ENCODE measurements at regions not wholly inside any gene's neighbourhood (a gene's known extent, or its start where the extent isn't known, plus 50 kb on each side); places are given as distances from the start of the nearest gene placed in this dataset.

- H3K27ac ChIP-seq = no peak overlapping the region
- no peak for TF ChIP-seq CTCF (conservative IDR thresholded peaks at IDR 0.05; ENCODE audit: low read depth)
- ChIA-PET POLR2A (ENCODE audit: low non-redundant PET) (interaction anchor here (0.6 kb wide), 1 partner anchor 269 kb away, joined by 3 read pairs; no protein-coding TSS in a partner anchor), CTCF (interaction anchor here (0.7 kb wide), 1 partner anchor 653 kb away, joined by 3 read pairs; no protein-coding TSS in a partner anchor)
- no peak for DNase-seq (ENCODE audit: low spot score)
Measured at GRCh38 chr6:133583907-133584427, 304.9 kb upstream of the TCF21 start.

- no peak overlapping the region for H3K27ac ChIP-seq
- TF ChIP-seq CTCF (conservative IDR thresholded peaks at IDR 0.05; ENCODE audit: low read depth) = no peak
- no peak for DNase-seq (ENCODE audit: low spot score)
- POLR2A ChIA-PET (ENCODE audit: low non-redundant PET) = interaction anchor here (0.6 kb wide), 1 partner anchor 268 kb away, joined by 3 read pairs; no protein-coding TSS in a partner anchor
- CTCF ChIA-PET = no interaction called here
Measured at GRCh38 chr6:133584823-133585222, 304.1 kb upstream of the TCF21 start.

- POLR2A ChIA-PET (ENCODE audit: low non-redundant PET) = no interaction called here
- H3K27ac ChIP-seq = no peak overlapping the region
- TF ChIP-seq CTCF (conservative IDR thresholded peaks at IDR 0.05; ENCODE audit: low read depth) = no peak
- CTCF ChIA-PET = interaction anchor here (0.6 kb wide), 2 partner anchors 913 to 1314 kb away, joined by 3 to 5 read pairs; no protein-coding TSS in a partner anchor
- DNase-seq (ENCODE audit: low spot score) = no peak
Measured at GRCh38 chr6:133585978-133586377, 302.9 kb upstream of the TCF21 start.

GRCh38 chr6:133587546-133588160 is 301.3 kb upstream of the TCF21 start:
- no peak overlapping the region for H3K27ac ChIP-seq
- TF ChIP-seq CTCF (conservative IDR thresholded peaks at IDR 0.05; ENCODE audit: low read depth) = no peak
- DNase-seq (ENCODE audit: low spot score) = no peak
- POLR2A ChIA-PET (ENCODE audit: low non-redundant PET) = no interaction called here
- CTCF ChIA-PET = no interaction called here

- peak overlapping the region; percentile 76 for H3K27ac ChIP-seq
- POLR2A ChIA-PET (ENCODE audit: low non-redundant PET) = interaction anchor here (0.7 kb wide), 1 partner anchor 12 kb away, joined by 3 read pairs; no protein-coding TSS in a partner anchor
- CTCF ChIA-PET = no interaction called here
- DNase-seq (ENCODE audit: low spot score) = no peak
- TF ChIP-seq CTCF (conservative IDR thresholded peaks at IDR 0.05; ENCODE audit: low read depth) = no peak
Measured at GRCh38 chr6:133590196-133590595, 298.7 kb upstream of the TCF21 start.

- H3K27ac ChIP-seq = peak overlapping the region; percentile 76; the same call in 1 of the 2 replicates
- CTCF ChIA-PET = no interaction called here
- DNase-seq (ENCODE audit: low spot score) = peak; percentile 64
- POLR2A ChIA-PET (ENCODE audit: low non-redundant PET) = no interaction called here
- TF ChIP-seq CTCF (conservative IDR thresholded peaks at IDR 0.05; ENCODE audit: low read depth) = no peak
Measured at GRCh38 chr6:133590814-133591213, 298.1 kb upstream of the TCF21 start.

Data from RWPE1 (cell line).